ENCODE measurements at regions not wholly inside any gene's neighbourhood (a gene's known extent, or its start where the extent isn't known, plus 50 kb on each side); places are given as distances from the start of the nearest gene placed in this dataset.

DNA sequence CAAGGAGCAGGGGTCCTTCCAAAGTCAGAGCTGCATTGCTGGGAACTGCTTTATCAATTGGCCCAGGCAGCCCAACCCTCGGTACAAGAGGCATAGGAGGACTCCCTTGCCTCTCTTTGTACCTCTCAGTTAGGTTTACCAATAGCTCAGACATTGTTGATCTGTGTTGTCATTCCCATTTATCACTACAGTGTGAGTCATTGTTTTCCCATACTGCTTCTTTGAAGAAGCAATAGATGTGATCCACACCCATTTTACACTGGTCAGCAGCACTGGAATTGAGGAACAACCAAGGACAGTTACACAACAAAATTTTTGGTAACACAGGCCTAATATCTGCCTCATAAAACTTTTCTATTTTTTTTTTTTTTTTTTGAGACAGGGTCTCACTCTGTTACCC is 307.2 kb downstream of the SNX13 start:
- peak; percentile 55 for DNase-seq (ENCODE audit: extremely low read depth, low read depth)

DNA sequence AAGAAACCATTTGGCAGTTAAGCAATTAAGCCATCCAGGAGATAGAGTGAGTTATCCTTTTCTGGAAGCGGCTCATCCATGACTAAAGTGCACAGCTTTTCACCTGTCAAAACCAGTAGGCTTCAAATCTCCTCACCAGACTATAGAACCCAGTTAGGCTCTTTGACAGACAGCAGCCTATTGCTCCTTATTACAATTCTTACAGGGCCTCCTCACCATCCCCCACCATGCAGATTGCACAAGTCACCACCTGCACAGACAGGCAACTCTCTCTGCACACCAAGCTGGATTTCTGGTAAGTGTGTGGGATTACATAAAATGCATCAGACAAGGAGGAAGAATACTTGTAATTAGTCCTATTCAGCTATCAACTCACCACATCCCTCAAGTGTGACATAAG is 301.6 kb downstream of the SNX13 start:
- DNase-seq (ENCODE audit: extremely low read depth, low read depth): no peak

DNA sequence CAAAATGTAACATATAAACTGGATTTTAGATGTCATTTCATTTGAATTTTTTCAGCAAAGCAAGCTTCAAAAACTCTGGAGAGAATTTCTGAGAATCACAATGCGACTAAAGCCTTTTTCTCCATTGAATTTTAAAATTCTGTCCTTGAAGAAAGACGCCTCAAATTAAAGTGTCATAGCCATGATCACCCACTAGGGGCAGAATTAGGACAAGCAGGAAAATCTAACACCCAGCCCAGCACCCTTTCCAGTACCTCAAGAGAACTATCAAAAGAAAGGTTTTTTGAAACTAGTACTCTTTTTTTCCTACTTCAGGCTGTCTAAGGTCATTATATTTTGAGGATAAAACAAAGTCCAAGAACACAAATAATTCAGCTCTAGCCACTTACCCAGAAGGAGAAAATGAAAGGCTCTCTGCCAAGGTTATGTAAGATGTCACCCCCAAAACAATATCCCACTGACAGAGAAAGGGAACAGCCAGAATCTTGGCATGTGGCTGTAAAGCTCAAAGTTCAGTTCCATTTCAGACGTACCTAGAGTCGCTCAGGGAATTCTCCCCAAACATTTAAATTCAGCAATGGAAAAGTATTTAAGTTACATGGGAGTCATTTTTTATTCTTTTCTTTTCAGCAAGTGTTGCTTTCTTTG is 299.4 kb downstream of the SNX13 start:
- DNase-seq (ENCODE audit: extremely low read depth, low read depth): peak; percentile 37

DNA sequence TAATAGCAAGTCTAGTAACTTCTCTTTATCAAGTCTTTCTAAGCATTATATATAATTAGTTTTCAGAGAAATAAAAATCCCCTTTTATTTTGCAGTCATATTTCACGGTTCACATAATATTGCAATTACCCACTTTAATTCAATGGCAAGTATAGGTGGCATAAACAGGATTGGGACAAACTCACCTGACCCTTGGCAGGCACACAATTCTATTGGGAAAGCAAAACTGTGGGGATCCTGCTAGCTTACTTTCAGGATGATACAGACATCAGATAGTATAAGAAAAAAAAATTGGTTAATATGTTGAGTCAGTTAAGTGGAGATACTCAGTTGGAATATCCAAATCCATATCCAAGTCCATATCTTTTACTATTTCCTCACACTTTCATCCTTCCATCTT is 294.8 kb downstream of the SNX13 start:
- no peak for DNase-seq (ENCODE audit: extremely low read depth, low read depth)

DNA sequence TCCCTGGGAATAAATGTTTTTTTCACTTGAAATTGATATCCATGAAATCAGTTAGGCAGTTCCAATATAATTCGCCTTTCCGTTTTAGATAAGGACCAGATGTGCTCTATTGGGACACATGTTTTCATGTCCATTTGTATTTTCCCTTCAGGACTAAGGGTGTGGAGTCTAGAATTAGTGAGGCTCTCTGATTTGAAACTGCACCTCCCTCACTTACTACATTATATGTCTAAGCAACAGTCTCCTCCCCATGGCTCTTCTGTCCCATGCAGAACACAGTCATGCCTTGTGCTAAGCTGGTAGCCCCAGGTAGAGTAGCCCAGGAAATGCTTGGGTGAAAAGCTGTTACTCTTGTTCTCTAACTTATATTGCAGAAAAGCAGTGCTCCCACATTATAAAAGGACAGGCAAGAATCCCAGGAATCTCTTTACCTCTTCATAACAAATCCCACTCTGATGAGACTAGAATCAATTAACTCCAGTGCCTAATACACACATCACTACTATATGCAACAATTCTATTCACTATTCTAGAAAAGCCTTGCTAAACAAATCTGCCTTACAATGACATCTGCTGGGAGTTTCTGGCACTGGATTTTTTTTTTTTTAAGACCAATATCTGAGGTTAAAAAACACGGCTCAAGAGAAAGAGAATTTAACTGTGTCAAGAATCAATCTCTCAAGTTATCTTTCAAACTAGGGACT is 293.9 kb downstream of the SNX13 start:
- peak; percentile 32 for DNase-seq (ENCODE audit: extremely low read depth, low read depth)

DNA sequence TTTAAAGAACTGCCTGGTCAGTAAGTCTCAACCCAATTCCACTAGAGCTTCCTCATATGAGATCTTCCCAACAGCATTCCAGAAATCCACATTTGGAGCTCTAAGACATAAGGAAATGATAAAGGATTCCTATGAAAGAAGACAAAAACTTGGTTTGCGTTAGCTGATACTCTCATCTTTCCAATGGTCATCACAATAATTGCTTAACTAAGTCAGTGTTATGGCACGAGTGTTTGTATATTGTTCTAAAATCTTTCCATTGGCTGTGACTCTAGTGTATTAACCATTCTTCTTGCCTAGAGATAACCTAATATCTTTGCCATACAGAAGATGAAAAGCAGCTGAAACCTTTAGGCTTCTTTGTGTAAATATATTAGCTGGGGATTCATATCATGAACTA is 289.0 kb downstream of the SNX13 start:
- no peak for DNase-seq (ENCODE audit: extremely low read depth, low read depth)

DNA sequence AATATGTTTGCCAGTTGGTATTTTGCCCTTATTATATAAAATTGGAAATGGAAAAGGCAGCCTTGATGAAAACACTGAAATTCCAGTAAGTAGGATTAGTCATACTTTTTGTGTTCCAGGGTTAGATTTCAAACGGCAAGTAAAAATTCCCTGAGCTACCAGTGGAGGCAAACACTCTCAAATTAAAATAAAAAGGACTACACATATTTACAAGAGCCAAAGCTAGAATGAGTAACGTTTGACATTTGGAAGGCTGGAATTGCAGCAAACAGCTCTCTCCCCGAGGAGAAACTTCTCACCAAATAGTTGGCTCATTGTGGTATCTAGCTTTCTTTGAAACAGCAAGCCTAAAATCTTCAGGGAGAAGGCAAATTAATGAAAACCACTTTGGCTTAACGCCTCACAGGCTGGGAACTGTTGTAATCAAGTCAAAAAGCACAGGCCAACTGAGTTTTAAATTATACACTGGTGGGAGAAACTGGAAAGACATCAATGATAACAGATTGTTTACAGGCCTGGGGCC is 288.4 kb downstream of the SNX13 start:
- DNase-seq (ENCODE audit: extremely low read depth, low read depth): peak; percentile 15

DNA sequence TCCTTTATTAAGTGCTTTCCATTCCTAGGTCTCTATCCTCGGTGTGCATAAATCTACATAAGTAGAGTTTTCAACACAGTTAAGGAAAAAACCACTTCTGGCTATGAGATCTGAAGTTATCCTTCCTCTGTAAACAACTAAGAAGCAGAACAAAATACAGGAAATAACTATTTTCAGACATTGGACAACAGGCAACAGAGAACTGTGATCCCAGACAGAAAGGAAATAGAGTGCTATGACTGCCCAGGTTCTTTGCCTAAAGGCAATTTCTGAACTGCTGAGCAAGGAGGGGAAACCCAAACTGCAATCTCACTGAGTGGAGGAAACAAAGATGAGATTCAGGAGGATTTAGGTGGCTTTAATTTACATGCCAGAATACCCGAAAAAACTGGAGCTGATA is 285.4 kb downstream of the SNX13 start:
- no peak for DNase-seq (ENCODE audit: extremely low read depth, low read depth)

DNA sequence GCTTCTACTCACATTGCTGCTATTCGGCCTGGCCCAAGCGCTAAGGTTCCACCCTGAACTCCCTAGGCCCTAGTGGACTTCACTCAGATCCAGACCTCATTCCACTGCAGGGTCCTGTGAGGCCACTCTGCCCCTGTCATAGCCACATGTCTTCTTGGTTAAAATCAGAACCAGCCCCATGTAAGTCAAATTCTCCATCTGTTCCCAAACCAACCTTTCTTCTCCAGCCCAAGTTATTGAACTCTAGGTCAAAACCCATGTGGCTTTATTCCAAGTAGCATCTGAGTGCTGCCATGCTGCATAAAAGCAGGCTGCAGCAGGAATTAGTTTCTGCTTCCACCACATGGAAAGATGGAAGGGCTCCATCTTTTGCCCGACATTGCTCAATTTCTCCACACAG is 281.2 kb downstream of the SNX13 start:
- no peak for DNase-seq (ENCODE audit: extremely low read depth, low read depth)

DNA sequence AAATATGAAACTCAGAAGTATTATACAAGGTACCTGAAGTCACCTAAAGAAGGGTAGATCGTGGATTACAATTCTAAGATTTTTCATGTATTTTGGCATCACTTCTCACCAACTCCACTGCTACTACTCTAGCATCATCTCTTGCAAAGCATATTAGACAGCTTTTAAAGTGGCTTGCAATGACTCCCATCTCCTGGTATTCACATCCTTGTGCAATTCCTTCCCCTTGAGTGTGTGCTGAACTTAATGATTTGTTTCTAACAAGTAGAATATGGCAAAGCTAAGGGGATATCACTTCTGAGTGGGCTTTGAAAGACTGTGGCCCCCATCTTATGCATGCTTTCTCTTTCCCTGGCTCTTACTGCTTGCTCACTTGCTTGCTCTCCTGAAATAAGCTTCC is 280.2 kb downstream of the SNX13 start:
- DNase-seq (ENCODE audit: extremely low read depth, low read depth): no peak

DNA sequence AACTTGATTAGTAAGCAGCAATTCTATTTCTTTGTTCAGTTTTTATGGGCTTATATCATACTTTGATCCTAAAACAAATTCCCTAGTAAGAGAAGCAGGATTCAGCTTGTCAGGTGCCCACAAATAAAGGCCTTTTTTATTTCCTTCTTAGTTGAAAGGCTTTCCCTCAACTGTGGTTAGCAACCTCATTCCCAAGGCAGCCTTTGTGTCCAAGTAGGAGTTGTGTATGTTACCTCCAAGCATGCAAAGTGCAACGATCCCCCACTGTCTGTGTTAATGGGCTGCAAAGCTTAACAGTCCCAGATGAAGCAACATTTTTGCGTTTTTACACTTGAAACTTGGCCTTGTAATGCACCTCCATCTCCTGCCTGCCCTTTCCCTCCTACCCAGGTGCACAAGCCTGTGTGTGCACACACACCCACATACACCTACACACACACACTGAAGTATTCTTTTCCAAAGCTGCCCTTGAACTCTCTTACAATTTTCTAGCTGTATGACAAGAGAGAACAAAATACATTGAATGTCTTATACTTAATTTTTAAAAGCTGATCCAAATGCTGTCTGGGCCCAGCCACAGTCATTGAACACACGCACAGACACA is 278.2 kb downstream of the SNX13 start:
- DNase-seq (ENCODE audit: extremely low read depth, low read depth): no peak

DNA sequence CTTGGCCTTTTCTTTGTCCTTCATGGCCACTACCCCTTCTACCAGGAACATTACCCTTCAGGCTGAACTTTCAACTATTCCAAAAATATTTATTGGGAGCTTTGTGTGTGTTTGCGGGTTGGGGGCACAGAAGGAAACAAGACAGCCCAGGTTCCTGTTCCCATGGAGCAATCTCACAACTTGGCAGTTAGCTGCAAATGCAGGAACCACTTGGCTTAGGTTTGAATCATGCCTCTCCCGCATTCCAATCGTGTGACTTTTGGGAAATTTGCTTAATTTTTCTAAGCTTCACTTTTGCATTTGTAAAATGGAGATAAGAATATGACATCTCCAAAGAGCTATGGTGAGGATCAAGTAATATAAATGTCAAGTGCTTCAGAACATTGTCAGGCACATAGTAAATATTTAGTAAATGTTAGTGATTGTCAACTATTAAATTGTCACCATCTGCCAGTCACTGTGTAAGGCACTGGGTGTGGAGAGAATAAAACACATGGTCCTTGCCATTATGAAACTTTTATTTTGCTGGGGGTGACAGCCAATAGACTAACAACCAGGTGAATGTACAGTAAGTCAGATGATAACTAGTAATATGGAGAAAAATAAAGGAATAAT is 277.1 kb downstream of the SNX13 start:
- DNase-seq (ENCODE audit: extremely low read depth, low read depth): no peak

DNA sequence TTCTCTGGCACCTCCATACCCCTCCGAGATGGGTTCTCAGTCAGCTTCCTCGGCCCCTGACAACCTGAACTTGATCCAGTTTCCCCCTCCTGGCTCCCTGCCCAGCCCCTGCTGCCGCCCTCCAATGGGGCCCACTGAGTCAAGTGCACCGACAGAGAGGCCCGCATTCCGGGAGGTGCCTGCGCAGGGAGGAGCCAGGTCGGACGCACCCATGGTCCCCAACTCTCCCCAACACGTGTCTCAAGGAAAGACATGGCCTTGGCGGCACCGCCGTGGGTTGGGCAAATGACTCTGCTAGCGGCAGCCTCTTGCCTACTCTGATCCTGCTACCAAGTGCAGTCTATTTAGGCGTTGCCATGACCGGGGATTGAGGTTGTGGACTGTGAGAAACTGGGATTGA is 275.3 kb downstream of the SNX13 start:
- no peak for DNase-seq (ENCODE audit: extremely low read depth, low read depth)

DNA sequence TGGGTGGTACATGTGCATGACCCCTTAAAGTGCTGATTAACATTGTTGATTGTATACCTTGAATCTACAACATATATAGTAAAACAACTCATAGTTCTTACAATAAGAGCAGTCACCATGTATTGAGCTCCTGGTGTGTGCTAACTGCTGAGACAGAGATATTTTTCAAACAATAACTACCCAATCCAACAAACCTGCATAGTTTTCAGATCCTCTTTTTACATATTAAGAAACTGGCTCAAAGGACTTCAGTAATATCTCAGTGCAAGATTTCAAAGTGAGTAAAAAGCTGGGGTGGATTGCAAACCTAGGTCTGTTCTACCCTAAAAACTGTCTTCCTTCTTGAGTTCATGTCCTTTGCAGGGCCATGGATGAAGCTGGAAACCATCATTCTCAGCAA is 272.2 kb downstream of the SNX13 start:
- no peak for DNase-seq (ENCODE audit: extremely low read depth, low read depth)

DNA sequence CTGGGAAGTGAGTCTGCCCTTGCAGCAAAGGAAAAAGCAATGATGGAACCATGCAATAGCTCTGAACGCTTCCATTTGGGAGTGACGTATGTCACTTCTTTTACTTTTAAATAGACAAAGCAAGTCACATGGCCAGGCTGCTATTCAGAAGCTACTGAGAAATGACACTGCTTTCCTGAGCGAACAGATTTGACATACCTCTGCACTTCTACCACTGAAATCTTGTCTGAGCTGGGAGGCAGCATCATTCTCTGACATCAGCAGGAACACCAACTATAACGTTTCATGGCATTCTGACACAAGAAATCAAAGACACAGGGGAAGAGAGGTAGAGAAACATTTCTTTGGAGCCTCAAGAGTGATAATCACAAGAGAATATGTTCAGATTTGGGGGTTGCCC is 271.1 kb downstream of the SNX13 start:
- DNase-seq (ENCODE audit: extremely low read depth, low read depth): no peak

DNA sequence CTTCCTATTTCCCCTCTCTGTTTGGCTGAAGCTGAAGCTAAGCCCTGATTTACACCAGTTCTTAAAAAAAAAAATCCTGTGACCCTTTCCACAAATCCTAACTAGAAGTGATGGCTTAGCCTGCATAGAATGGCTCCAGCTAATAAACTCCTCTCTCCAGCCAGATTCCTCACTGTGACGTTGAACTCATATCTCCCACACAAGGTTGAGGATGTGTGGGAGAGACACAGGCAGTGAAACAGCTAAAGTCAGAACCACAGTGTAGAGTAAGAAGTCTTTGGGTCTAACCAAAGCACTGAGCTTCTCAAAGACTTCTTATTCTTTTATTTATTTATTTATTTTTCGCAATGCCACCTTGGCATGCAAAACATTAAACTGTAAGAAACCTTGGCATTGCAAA is 268.3 kb downstream of the SNX13 start:
- DNase-seq (ENCODE audit: extremely low read depth, low read depth): no peak

DNA sequence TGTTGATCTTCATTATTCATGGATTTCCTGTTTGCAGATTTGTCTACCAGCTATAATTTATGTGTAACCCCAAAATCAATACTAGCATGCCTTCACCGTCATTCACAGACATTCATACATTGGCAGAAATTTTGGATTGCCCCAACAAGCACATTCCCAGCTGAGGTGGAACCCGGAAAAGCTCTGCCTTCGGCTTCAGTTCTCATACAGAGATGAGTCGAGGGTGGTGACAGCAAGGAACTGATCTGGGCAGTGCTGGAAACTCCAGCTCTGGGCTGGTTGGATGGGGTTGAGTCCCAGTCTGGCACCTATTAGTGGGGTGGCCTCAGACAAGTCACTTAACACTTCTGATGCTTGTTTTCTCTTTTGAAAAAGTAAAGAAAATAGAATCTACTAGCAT is 267.5 kb downstream of the SNX13 start:
- no peak for DNase-seq (ENCODE audit: extremely low read depth, low read depth)

DNA sequence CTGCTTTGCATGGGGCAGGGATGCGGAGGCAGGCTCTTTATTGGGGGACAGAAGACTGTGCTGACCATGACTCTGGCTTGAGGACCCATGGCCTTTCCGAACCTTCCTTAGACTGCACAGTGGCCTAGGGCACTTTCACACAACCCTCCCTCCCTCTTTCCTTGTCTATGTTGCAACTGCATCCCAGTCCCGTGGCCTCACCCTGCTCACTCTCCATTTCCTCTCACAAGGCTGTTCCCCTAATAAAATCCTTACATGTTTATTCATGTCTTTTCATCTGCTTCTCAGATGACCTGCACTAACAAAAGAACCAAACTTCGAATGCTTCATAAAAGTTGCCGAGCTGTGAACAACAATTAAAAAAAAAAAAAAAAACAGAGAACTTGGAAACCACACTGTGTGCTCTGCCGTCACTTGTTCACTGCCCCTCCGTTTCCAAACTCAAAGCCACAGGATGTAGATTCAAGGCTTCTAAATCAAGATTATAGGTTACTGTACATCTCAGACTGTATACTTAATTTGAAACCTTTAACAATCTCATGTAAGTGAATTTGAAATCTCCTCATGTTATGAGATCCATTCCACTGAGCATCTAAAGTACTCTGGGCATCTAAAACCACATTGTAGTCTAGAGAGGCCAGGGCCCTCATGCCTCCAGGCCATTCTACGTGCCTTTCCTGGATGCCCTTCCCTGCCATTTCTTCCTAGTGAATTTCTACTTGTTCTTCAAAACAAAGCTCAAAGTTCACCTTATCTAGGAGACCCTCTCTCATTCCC is 265.9 kb downstream of the SNX13 start:
- DNase-seq (ENCODE audit: extremely low read depth, low read depth): no peak

DNA sequence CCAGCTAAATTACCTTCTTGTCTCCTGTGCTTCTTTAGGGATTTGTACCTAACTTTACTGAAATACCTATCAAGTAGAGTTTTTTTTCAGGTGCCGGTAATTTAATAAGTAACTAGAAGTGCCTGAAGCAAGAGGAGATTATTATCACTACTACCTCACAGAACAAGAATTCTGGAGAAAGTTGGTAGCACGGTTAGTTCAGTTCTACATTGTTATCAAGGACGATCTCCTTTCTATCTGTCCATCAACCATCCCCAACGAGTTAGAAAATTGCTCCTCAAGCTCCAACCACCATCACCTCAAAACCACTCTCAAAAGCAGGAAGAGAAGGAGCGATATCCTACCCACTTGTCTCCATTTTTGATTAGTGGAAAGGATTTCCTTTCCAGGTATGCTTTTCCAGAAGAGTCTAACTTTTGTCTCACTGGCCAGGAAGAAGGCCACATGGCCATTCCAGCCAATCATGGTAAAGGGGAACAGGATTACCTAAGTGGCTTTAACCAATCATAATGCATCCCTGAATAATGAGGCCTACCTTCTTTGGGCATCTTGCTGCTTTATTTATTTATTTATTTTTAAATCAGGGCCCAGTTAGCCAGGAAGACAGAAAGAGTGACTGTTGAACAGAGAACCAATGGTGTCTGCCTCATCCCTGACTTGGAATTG is 265.2 kb downstream of the SNX13 start:
- no peak for DNase-seq (ENCODE audit: extremely low read depth, low read depth)

DNA sequence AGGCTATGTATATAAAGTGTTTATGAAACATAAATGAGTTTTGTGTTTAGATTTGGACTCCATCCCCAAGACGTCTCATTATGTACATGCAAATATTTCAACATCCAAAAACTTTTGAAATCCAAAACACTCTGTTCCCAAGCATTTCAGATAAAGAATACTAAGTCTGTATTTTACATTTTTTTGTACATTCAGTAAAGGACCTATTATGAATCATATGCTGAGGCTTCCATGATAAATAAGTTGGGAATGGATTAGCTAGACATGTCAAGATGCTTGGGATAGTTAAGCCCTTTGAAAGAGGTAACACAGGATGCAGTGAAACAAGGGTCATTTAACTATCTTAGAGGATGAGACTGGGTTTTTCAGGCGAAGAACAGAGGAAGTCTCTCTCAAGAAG is 262.9 kb downstream of the SNX13 start:
- DNase-seq (ENCODE audit: extremely low read depth, low read depth): no peak

Data from NCI-H460 (cell line).